ENCODE measurements at regions not wholly inside any gene's neighbourhood (a gene's known extent, or its start where the extent isn't known, plus 50 kb on each side); places are given as distances from the start of the nearest gene placed in this dataset.

DNA sequence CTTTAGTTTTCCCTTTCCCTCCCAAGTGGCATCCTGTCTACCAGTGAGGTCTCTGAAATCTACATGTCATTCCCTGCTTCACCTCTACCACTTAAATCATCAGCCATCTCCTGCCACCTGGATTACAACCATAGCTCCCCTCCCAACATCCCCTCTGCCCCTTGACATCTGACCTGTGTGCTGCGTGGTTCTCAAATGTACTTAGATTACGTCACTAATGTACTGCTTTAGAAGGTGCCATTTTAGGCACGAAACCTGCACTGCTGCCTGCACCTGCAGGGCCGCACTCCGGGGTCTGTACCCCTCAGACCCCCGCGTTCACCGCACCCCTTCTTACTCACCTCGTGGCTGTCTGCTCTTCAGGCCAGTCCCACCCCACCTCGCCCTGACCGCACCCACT is 395.1 kb upstream of the MYT1L start:
- TF ChIP-seq, protein P1, sequence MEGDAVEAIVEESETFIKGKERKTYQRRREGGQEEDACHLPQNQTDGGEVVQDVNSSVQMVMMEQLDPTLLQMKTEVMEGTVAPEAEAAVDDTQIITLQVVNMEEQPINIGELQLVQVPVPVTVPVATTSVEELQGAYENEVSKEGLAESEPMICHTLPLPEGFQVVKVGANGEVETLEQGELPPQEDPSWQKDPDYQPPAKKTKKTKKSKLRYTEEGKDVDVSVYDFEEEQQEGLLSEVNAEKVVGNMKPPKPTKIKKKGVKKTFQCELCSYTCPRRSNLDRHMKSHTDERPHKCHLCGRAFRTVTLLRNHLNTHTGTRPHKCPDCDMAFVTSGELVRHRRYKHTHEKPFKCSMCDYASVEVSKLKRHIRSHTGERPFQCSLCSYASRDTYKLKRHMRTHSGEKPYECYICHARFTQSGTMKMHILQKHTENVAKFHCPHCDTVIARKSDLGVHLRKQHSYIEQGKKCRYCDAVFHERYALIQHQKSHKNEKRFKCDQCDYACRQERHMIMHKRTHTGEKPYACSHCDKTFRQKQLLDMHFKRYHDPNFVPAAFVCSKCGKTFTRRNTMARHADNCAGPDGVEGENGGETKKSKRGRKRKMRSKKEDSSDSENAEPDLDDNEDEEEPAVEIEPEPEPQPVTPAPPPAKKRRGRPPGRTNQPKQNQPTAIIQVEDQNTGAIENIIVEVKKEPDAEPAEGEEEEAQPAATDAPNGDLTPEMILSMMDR (conservative IDR thresholded peaks at IDR 0.05 in 1 of 2, IDR thresholded peaks at IDR 0.05 in 1 of 2; ENCODE audit: extremely low read depth in 1 of 2, insufficient read depth in 1 of 2, low read depth in 1 of 2, low read length in 2 of 2), result no peak
- no peak for TF ChIP-seq EZH2 (IDR thresholded peaks at IDR 0.05; ENCODE audit: borderline replicate concordance, low read length)

Measured in mammary epithelial cell (primary cell).